OCI-LY3 (cell line): ENCODE measurements at regions not wholly inside any gene's neighbourhood (a gene's known extent, or its start where the extent isn't known, plus 50 kb on each side); places are given as distances from the start of the nearest gene placed in this dataset.

ENCODE experiments used
- H2AFZ ChIP-seq: fragments of 200-600, 300-600 bp; shearing (Covaris generic); 2 replicates; pipeline ENCODE4 v1.6.0; 2014; ENCODE audit warnings: antibody characterized with exemption, low read depth, low read length
- H3K27ac ChIP-seq: fragments of 200-600, 300-600 bp; sonication (generic); 2 replicates; pipeline ENCODE4 v1.5.1; 2014; ENCODE audit warnings: mild to moderate bottlenecking, low read length, moderate library complexity, mixed read lengths
- H3K27me3 ChIP-seq: fragments of 200-600, 300-600 bp; sonication (generic); 2 replicates; pipeline ENCODE4 v1.6.1; 2014; ENCODE audit warnings: low read depth, low read length, mixed read lengths
- H3K36me3 ChIP-seq: fragments of 200-600, 300-600 bp; sonication (generic); replicated peaks from 2 replicates; pipeline ENCODE3; 2014; ENCODE audit warnings: low read depth, low read length, mixed read lengths
- H3K4me1 ChIP-seq: fragments of 300-600, 200-600 bp; sonication (generic); 2 replicates; pipeline ENCODE4 v1.6.1; 2014; ENCODE audit warnings: low read length, mixed read lengths
- H3K4me2 ChIP-seq: fragments of 200-600, 300-600 bp; sonication (generic); 2 replicates; pipeline ENCODE4 v1.6.1; 2014; ENCODE audit warnings: low read length, mixed read lengths
- H3K4me3 ChIP-seq: fragments of 300-600, 200-600 bp; sonication (generic); 2 replicates; pipeline ENCODE4 v1.5.1; 2014; ENCODE audit warnings: antibody characterized with exemption, mild to moderate bottlenecking, low read length, moderate library complexity
- H3K79me2 ChIP-seq: fragments of 300-600, 200-600 bp; shearing (Covaris generic); 2 replicates; pipeline ENCODE4 v1.6.1; 2014; ENCODE audit warnings: mild to moderate bottlenecking, low read length, mixed read lengths
- H3K9ac ChIP-seq: fragments of 300-600, 200-600 bp; shearing (Covaris generic); 2 replicates; pipeline ENCODE4 v1.6.0; 2014; ENCODE audit warnings: mild to moderate bottlenecking, low read length, moderate library complexity
- H3K9me3 ChIP-seq: fragments of 200-600, 300-600 bp; shearing (Covaris generic); 2 replicates; pipeline ENCODE4 v1.6.1; 2014; ENCODE audit warnings: low read length, mixed read lengths; ENCODE audit not compliant: insufficient read depth
- H4K20me1 ChIP-seq: fragments of 200-600, 300-600 bp; sonication (generic); 2 replicates; pipeline ENCODE4 v1.6.1; 2016; ENCODE audit warnings: low read length, mixed read lengths; ENCODE audit not compliant: insufficient read depth
- CTCF ChIP-seq: fragments of 200-600, 300-600 bp; sonication (generic); IDR thresholded peaks from 2 replicates; pipeline ENCODE4 v1.5.1; 2014; ENCODE audit warnings: antibody characterized with exemption, low read length, low read depth
- EZH2phosphoT487 ChIP-seq: fragments of 200-600 bp; shearing (Covaris generic); IDR thresholded peaks from 2 replicates; pipeline ENCODE4 v1.6.1; 2018; ENCODE audit warnings: antibody characterized with exemption, mixed run types, low read depth

- Histone ChIP-seq H3K4me3 (no peak overlapping the region), H3K27me3 (no peaks in the 10 kb centered on the region), H3K9ac (no peak overlapping the region), H3K4me2 (no peak overlapping the region), H3K36me3 (no peaks in the 10 kb centered on the region), H4K20me1 (no peaks in the 10 kb centered on the region), H3K27ac (no peak overlapping the region), H3K4me1 (no peaks in the 10 kb centered on the region), H2AFZ (no peak overlapping the region), H3K79me2 (no peaks in the 10 kb centered on the region), H3K9me3 (no peaks in the 10 kb centered on the region)
- no peak for TF ChIP-seq CTCF
- no peak for TF ChIP-seq EZH2phosphoT487
Observed at GRCh38 chr3:178159691-178160220, 376.5 kb upstream of the KCNMB2 start.

GRCh38 chr3:178169421-178169820 lies 366.8 kb upstream of the KCNMB2 start:
- H2AFZ ChIP-seq = no peak overlapping the region
- H3K27me3 ChIP-seq = no peaks in the 10 kb centered on the region
- H3K9me3 ChIP-seq = no peaks in the 10 kb centered on the region
- H4K20me1 ChIP-seq = no peaks in the 10 kb centered on the region
- no peaks in the 10 kb centered on the region for H3K36me3 ChIP-seq
- TF ChIP-seq CTCF (no peak), EZH2phosphoT487 (no peak)
- H3K9ac ChIP-seq = no peak overlapping the region
- H3K79me2 ChIP-seq = no peaks in the 10 kb centered on the region
- no peak overlapping the region for H3K27ac ChIP-seq
- no peaks in the 10 kb centered on the region for H3K4me1 ChIP-seq
- no peak overlapping the region for H3K4me2 ChIP-seq
- no peak overlapping the region for H3K4me3 ChIP-seq

GRCh38 chr3:178170698-178171535 lies 365.3 kb upstream of the KCNMB2 start:
- Histone ChIP-seq H3K79me2 (no peaks in the 10 kb centered on the region), H3K4me2 (no peak overlapping the region)
- TF ChIP-seq CTCF (no peak), EZH2phosphoT487 (no peak)

GRCh38 chr3:178172121-178172520 lies 364.1 kb upstream of the KCNMB2 start:
- Histone ChIP-seq H3K4me3 (no peak overlapping the region), H3K9me3 (no peaks in the 10 kb centered on the region), H3K4me2 (no peak overlapping the region), H4K20me1 (no peaks in the 10 kb centered on the region), H3K79me2 (no peaks in the 10 kb centered on the region), H3K4me1 (no peaks in the 10 kb centered on the region), H3K27me3 (no peaks in the 10 kb centered on the region), H3K36me3 (no peaks in the 10 kb centered on the region), H3K27ac (no peak overlapping the region), H3K9ac (no peak overlapping the region), H2AFZ (no peak overlapping the region)
- no peak for TF ChIP-seq EZH2phosphoT487
- no peak for TF ChIP-seq CTCF

More at GRCh38 chr3:178170698-178171535, 365.3 kb upstream of the KCNMB2 start:
- Histone ChIP-seq H3K27me3 (no peaks in the 10 kb centered on the region), H3K9ac (no peak overlapping the region), H3K27ac (no peak overlapping the region), H3K4me3 (no peak overlapping the region), H2AFZ (no peak overlapping the region), H3K9me3 (no peaks in the 10 kb centered on the region), H3K36me3 (no peaks in the 10 kb centered on the region), H4K20me1 (no peaks in the 10 kb centered on the region), H3K4me1 (no peaks in the 10 kb centered on the region)
